CD14-positive monocyte (primary cell): ENCODE measurements at regions not wholly inside any gene's neighbourhood (a gene's known extent, or its start where the extent isn't known, plus 50 kb on each side); places are given as distances from the start of the nearest gene placed in this dataset.

Source experiments
- DNase-seq, 3 donors: peaks; one replicate each; pipeline ENCODE4 v3.0.0-alpha.2; 2011 to 2022
- H2AFZ ChIP-seq: 2 replicates; pipeline ENCODE4 v1.6.0; 2012; ENCODE audit warnings: mild to moderate bottlenecking, low read depth, low read length, inconsistent platforms; ENCODE audit not compliant: insufficient read depth, poor library complexity, severe bottlenecking
- H3K27ac ChIP-seq, 2 donors: 1 replicate in 1 of 2; 2 replicates in 1 of 2; pipeline ENCODE4 v1.5.1; 2012 to 2013; ENCODE audit warnings: low read length in 2 of 2, control low read depth in 1 of 2, inconsistent platforms in 1 of 2, low read depth in 1 of 2, mild to moderate bottlenecking in 1 of 2
- H3K27me3 ChIP-seq, 2 donors: one replicate each; pipeline versions ENCODE4 v1.6.0 to v1.6.1; 2011 to 2013; ENCODE audit warnings: low read length in 2 of 2; ENCODE audit not compliant: control insufficient read depth in 2 of 2, insufficient read depth in 2 of 2
- H3K36me3 ChIP-seq, 2 donors: replicated peaks in 1 of 2; 1 replicate in 1 of 2; 2 replicates in 1 of 2; pipeline versions ENCODE4 v1.5.1 to v1.6.1; 2012 to 2013; ENCODE audit warnings: low read length in 2 of 2, control low read depth in 1 of 2, inconsistent platforms in 1 of 2, mild to moderate bottlenecking in 1 of 2; ENCODE audit not compliant: insufficient read depth in 2 of 2, control insufficient read depth in 1 of 2
- H3K4me1 ChIP-seq, 2 donors: 1 replicate in 1 of 2; 2 replicates in 1 of 2; pipeline versions ENCODE4 v1.5.1 to v1.6.1; 2012 to 2013; ENCODE audit warnings: low read length in 2 of 2, control low read depth in 1 of 2, inconsistent platforms in 1 of 2, mild to moderate bottlenecking in 1 of 2, moderate library complexity in 1 of 2; ENCODE audit not compliant: insufficient read depth in 2 of 2, control insufficient read depth in 1 of 2
- H3K4me2 ChIP-seq: replicated peaks from 2 replicates; pipeline ENCODE3; 2012; ENCODE audit warnings: low read length, moderate library complexity, mild to moderate bottlenecking; ENCODE audit not compliant: poor library complexity, severe bottlenecking; ENCODE audit errors: extremely low read depth
- H3K4me3 ChIP-seq, 3 experiments: fragments of 200-600 bp in 1 of 3; sonication (generic) in 1 of 3; replicated peaks in 1 of 3; 1 replicate in 2 of 3; 2 replicates in 1 of 3; pipeline ENCODE4 v1.5.1; 2011 to 2013; ENCODE audit warnings: low read length in 3 of 3, mild to moderate bottlenecking in 3 of 3, control low read depth in 2 of 3, low read depth in 2 of 3, inconsistent platforms in 1 of 3, moderate library complexity in 1 of 3
- H3K79me2 ChIP-seq: 2 replicates; pipeline ENCODE4 v1.6.0; 2012; ENCODE audit warnings: mild to moderate bottlenecking, control low read depth, inconsistent platforms, low read length, moderate library complexity; ENCODE audit not compliant: insufficient read depth
- H3K9ac ChIP-seq: 2 replicates; pipeline ENCODE4 v1.6.0; 2017; ENCODE audit warnings: low read length, mild to moderate bottlenecking; ENCODE audit not compliant: insufficient read depth, poor library complexity, severe bottlenecking
- H3K9me3 ChIP-seq, 2 donors: replicated peaks in 1 of 2; 1 replicate in 1 of 2; 2 replicates in 1 of 2; pipeline versions ENCODE4 v1.5.1 to v1.6.1; 2012 to 2013; ENCODE audit warnings: low read length in 2 of 2, control low read depth in 1 of 2; ENCODE audit not compliant: control insufficient read depth in 1 of 2, insufficient read depth in 1 of 2
- H4K20me1 ChIP-seq: 2 replicates; pipeline ENCODE4 v1.6.0; 2012; ENCODE audit warnings: mild to moderate bottlenecking, low read length, control low read depth, moderate library complexity; ENCODE audit not compliant: insufficient read depth
- H3K27ac Mint-ChIP-seq, 7 donors: one replicate each; pipeline ENCODE4 v1.8.0; 2020; ENCODE audit warnings: mild to moderate bottlenecking in 7 of 7, mixed read lengths in 7 of 7, moderate library complexity in 6 of 7, inconsistent platforms in 2 of 7
- H3K27me3 Mint-ChIP-seq, 3 donors: one replicate each; pipeline ENCODE4 v1.8.0; 2021 to 2022; ENCODE audit warnings: low read depth in 3 of 3, mild to moderate bottlenecking in 3 of 3, mixed read lengths in 3 of 3, moderate library complexity in 3 of 3, inconsistent platforms in 1 of 3
- H3K36me3 Mint-ChIP-seq, 2 donors: one replicate each; pipeline ENCODE4 v1.8.0; 2020; ENCODE audit warnings: mixed read lengths in 2 of 2, inconsistent platforms in 1 of 2, mild to moderate bottlenecking in 1 of 2
- H3K4me1 Mint-ChIP-seq: one replicate; pipeline ENCODE4 v1.8.0; 2020; ENCODE audit warnings: mild to moderate bottlenecking, mixed read lengths
- H3K4me3 Mint-ChIP-seq, 2 donors: one replicate each; pipeline ENCODE4 v1.8.0; 2020; ENCODE audit warnings: mild to moderate bottlenecking in 2 of 2, mixed read lengths in 2 of 2, moderate library complexity in 1 of 2
- H3K9me3 Mint-ChIP-seq, 7 donors: one replicate each; pipeline ENCODE4 v1.8.0; 2020 to 2022; ENCODE audit warnings: mixed read lengths in 7 of 7, mild to moderate bottlenecking in 6 of 7, moderate library complexity in 6 of 7, inconsistent platforms in 2 of 7
- WGBS: methylation state at CpG from one replicate; pipeline ENCODE4 v1.1.5; 2013; ENCODE audit warnings: missing lambda C conversion rate; ENCODE audit not compliant: insufficient coverage; 5-methylcytosine and 5-hydroxymethylcytosine counted together
- intact Hi-C, 2 donors: fragments of 100-400 bp; cut with micrococcal nuclease; formaldehyde crosslinking; loops; one replicate each; pipeline versions ENCODE4 v1.15.0 to v1.15.1; 2023
- TF ChIP-seq, protein P1 (sequence below): fragments of 200-600 bp; IDR thresholded peaks from one replicate; pipeline ENCODE4 v1.8.0; 2022; ENCODE audit warnings: antibody characterized with exemption, mild to moderate bottlenecking

DNA sequence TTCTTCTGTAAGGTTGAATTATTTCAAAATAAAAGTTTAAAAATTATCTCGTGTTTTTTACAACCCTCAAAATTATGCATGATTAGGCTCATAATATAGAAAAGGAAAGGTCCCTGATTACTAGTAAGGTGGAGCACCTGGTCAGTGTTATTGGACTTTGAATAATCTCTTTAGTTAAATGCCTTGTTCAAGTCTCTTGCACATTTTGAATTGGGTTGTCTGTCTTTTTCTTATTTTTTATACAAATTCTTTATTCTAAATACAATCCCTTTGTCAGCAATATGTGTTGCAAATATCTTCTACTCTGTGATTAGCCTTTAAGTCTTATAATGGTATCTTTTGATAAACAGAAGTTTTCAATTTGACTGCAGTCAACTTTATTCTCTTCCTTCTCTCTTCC is 100.7 kb upstream of the TNFSF4 start:
- peaks cover 5 to 6% of the 10 kb centered on the region in 2 donors for H3K9me3 ChIP-seq
- H3K4me2 ChIP-seq, result no peak overlapping the region
- DNase-seq, result no peak
- no peak overlapping the region for H3K27ac Mint-ChIP-seq
- peaks cover 0 to 3% (median 2%) of the 10 kb centered on the region in 3 donors for H3K27me3 Mint-ChIP-seq
- peaks cover 0 to 19% (median 12%) of the 10 kb centered on the region in 7 donors for H3K9me3 Mint-ChIP-seq
- no peaks in the 10 kb centered on the region for H3K36me3 ChIP-seq
- intact Hi-C loops, result no loop called here
- no peaks in the 10 kb centered on the region for H3K4me1 ChIP-seq
- H3K36me3 Mint-ChIP-seq, result no peaks in the 10 kb centered on the region
- H3K27ac ChIP-seq, result no peak overlapping the region
- H3K4me3 ChIP-seq, result no peak overlapping the region
- H3K4me3 Mint-ChIP-seq, result no peak overlapping the region
- no peak overlapping the region for H3K9ac ChIP-seq
- no peaks in the 10 kb centered on the region for H3K4me1 Mint-ChIP-seq
- no CpG with 5 or more reads among the region's 1 CpG for WGBS
- no peaks in the 10 kb centered on the region for H4K20me1 ChIP-seq
- no peak overlapping the region for H2AFZ ChIP-seq
- no peaks in the 10 kb centered on the region for H3K27me3 ChIP-seq
- TF ChIP-seq, protein P1, sequence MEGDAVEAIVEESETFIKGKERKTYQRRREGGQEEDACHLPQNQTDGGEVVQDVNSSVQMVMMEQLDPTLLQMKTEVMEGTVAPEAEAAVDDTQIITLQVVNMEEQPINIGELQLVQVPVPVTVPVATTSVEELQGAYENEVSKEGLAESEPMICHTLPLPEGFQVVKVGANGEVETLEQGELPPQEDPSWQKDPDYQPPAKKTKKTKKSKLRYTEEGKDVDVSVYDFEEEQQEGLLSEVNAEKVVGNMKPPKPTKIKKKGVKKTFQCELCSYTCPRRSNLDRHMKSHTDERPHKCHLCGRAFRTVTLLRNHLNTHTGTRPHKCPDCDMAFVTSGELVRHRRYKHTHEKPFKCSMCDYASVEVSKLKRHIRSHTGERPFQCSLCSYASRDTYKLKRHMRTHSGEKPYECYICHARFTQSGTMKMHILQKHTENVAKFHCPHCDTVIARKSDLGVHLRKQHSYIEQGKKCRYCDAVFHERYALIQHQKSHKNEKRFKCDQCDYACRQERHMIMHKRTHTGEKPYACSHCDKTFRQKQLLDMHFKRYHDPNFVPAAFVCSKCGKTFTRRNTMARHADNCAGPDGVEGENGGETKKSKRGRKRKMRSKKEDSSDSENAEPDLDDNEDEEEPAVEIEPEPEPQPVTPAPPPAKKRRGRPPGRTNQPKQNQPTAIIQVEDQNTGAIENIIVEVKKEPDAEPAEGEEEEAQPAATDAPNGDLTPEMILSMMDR, result no peak
- H3K79me2 ChIP-seq, result no peaks in the 10 kb centered on the region

DNA sequence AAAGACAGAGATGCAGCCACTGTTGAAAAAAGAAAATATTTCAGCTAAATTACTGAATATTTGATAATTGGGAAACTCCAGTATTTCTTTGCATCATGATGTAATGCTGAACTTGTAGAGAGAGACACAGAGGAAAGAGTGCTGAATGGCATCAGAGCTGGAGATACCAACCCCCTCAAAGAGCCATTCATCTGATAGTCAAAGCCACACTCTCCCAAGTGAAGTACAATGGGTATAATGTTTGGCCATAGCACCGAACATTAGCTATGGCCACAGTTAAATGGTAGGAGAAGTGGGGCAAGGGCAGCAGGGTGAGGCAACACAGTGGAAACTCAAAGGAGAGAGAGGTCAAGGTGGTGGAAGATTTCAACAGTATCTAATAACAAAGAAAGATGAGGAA is 107.5 kb upstream of the TNFSF4 start:
- H3K4me1 ChIP-seq, result no peaks in the 10 kb centered on the region
- H3K27ac ChIP-seq, result no peak overlapping the region
- no peaks in the 10 kb centered on the region for H4K20me1 ChIP-seq
- no peak overlapping the region for H3K4me2 ChIP-seq
- H3K36me3 ChIP-seq, result no peaks in the 10 kb centered on the region
- H3K79me2 ChIP-seq, result no peaks in the 10 kb centered on the region
- no peak overlapping the region for H3K9ac ChIP-seq
- H3K9me3 Mint-ChIP-seq, result peaks cover 0 to 11% (median 2%) of the 10 kb centered on the region in 7 donors
- H3K9me3 ChIP-seq, result peaks cover 0 to 3% of the 10 kb centered on the region in 2 donors
- no peak overlapping the region for H3K27ac Mint-ChIP-seq
- H3K36me3 Mint-ChIP-seq, result no peaks in the 10 kb centered on the region
- H3K4me3 Mint-ChIP-seq, result no peak overlapping the region
- H3K4me1 Mint-ChIP-seq, result no peaks in the 10 kb centered on the region
- intact Hi-C loops, result no loop called here
- TF ChIP-seq, protein P1, result no peak
- no peak for DNase-seq
- H3K4me3 ChIP-seq, result no peak overlapping the region
- H3K27me3 Mint-ChIP-seq, result peaks cover 0 to 3% (median 2%) of the 10 kb centered on the region in 3 donors
- H3K27me3 ChIP-seq, result no peaks in the 10 kb centered on the region
- no peak overlapping the region for H2AFZ ChIP-seq
- no CpG with 5 or more reads among the region's 1 CpG for WGBS
